ENCODE measurements at regions not wholly inside any gene's neighbourhood (a gene's known extent, or its start where the extent isn't known, plus 50 kb on each side); places are given as distances from the start of the nearest gene placed in this dataset.

GRCh38 chr10:57884965-57885617 lies 382.6 kb downstream of the IPMK start:
- ChIA-PET POLR2A (no interaction called here), CTCF (no interaction called here)
- Mint-ChIP-seq H3K36me3 (ENCODE audit: low read depth) (no peaks in the 10 kb centered on the region), H3K4me1 (no peaks in the 10 kb centered on the region), H3K27ac (no peak overlapping the region), H3K27me3 (no peaks in the 10 kb centered on the region), H3K4me3 (no peak overlapping the region), H3K9me3 (peaks cover 6% of the 10 kb centered on the region)
- no peak for DNase-seq
- intact Hi-C loops (cut with micrococcal nuclease), result no loop called here
- TF ChIP-seq, protein P1, sequence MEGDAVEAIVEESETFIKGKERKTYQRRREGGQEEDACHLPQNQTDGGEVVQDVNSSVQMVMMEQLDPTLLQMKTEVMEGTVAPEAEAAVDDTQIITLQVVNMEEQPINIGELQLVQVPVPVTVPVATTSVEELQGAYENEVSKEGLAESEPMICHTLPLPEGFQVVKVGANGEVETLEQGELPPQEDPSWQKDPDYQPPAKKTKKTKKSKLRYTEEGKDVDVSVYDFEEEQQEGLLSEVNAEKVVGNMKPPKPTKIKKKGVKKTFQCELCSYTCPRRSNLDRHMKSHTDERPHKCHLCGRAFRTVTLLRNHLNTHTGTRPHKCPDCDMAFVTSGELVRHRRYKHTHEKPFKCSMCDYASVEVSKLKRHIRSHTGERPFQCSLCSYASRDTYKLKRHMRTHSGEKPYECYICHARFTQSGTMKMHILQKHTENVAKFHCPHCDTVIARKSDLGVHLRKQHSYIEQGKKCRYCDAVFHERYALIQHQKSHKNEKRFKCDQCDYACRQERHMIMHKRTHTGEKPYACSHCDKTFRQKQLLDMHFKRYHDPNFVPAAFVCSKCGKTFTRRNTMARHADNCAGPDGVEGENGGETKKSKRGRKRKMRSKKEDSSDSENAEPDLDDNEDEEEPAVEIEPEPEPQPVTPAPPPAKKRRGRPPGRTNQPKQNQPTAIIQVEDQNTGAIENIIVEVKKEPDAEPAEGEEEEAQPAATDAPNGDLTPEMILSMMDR (IDR thresholded peaks at IDR 0.05), result no peak
- no peak for ATAC-seq (ENCODE audit: low read depth)

GRCh38 chr10:57884407-57884806 lies 383.3 kb downstream of the IPMK start:
- H3K4me3 Mint-ChIP-seq, result no peak overlapping the region
- no peaks in the 10 kb centered on the region for H3K27me3 Mint-ChIP-seq
- H3K36me3 Mint-ChIP-seq (ENCODE audit: low read depth), result no peaks in the 10 kb centered on the region
- no peaks in the 10 kb centered on the region for H3K4me1 Mint-ChIP-seq
- ChIA-PET CTCF (no interaction called here), POLR2A (no interaction called here)
- no peak for ATAC-seq (ENCODE audit: low read depth)
- TF ChIP-seq, protein P1 (IDR thresholded peaks at IDR 0.05), result no peak
- peaks cover 6% of the 10 kb centered on the region for H3K9me3 Mint-ChIP-seq
- H3K27ac Mint-ChIP-seq, result no peak overlapping the region
- intact Hi-C loops (cut with micrococcal nuclease), result no loop called here
- DNase-seq, result no peak

GRCh38 chr10:57880446-57881227 lies 387.1 kb downstream of the IPMK start:
- H3K27me3 Mint-ChIP-seq, result no peaks in the 10 kb centered on the region
- no peak overlapping the region for H3K4me3 Mint-ChIP-seq
- ChIA-PET CTCF (no interaction called here), POLR2A (no interaction called here)
- no peak overlapping the region for H3K27ac Mint-ChIP-seq
- no peaks in the 10 kb centered on the region for H3K36me3 Mint-ChIP-seq (ENCODE audit: low read depth)
- no peak for ATAC-seq (ENCODE audit: low read depth)
- no peak for DNase-seq
- TF ChIP-seq, protein P1 (IDR thresholded peaks at IDR 0.05), result no peak
- intact Hi-C loops (cut with micrococcal nuclease), result no loop called here
- no peaks in the 10 kb centered on the region for H3K4me1 Mint-ChIP-seq
- peaks cover 6% of the 10 kb centered on the region for H3K9me3 Mint-ChIP-seq

GRCh38 chr10:57874810-57875209 lies 392.9 kb downstream of the IPMK start:
- Mint-ChIP-seq H3K9me3 (no peaks in the 10 kb centered on the region), H3K27ac (no peak overlapping the region), H3K4me1 (no peaks in the 10 kb centered on the region), H3K36me3 (ENCODE audit: low read depth) (no peaks in the 10 kb centered on the region), H3K27me3 (no peaks in the 10 kb centered on the region), H3K4me3 (no peak overlapping the region)
- ChIA-PET CTCF (no interaction called here), POLR2A (no interaction called here)
- ATAC-seq (ENCODE audit: low read depth) (no peak), DNase-seq (no peak)
- TF ChIP-seq, protein P1 (IDR thresholded peaks at IDR 0.05), result no peak
- intact Hi-C loops (cut with micrococcal nuclease), result no loop called here

DNA sequence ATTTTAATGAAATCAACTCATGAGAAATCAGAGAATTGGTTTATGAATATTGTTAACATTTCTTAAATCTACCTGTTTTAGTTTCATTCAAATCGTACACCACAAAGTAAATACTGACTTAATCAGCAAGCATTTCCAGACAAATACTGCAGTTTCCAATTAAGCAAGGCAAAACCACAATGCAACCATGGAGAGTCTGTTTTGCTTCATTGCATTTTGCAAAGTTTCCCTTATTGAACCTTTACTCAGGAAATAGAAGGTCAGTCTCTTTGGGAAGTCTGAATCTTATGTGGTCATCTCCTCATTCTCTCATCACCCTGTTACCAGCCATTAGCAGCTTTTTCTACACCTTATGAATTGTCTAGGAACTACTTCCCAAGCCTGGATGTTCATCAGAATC lies 400.5 kb downstream of the IPMK start:
- POLR2A ChIA-PET, result no interaction called here
- H3K9me3 Mint-ChIP-seq, result peaks cover 1% of the 10 kb centered on the region
- H3K27me3 Mint-ChIP-seq, result no peaks in the 10 kb centered on the region
- no peak for DNase-seq
- no peaks in the 10 kb centered on the region for H3K36me3 Mint-ChIP-seq (ENCODE audit: low read depth)
- intact Hi-C loops (cut with micrococcal nuclease), result no loop called here
- no peaks in the 10 kb centered on the region for H3K4me1 Mint-ChIP-seq
- no peak overlapping the region for H3K27ac Mint-ChIP-seq
- no peak overlapping the region for H3K4me3 Mint-ChIP-seq
- no peak for ATAC-seq (ENCODE audit: low read depth)
- CTCF ChIA-PET, result no interaction called here
- TF ChIP-seq, protein P1 (IDR thresholded peaks at IDR 0.05), result no peak

All from activated B cell treated with CpG ODN at 0.5 μM for 24 hours (primary cell).